ENCODE measurements at regions not wholly inside any gene's neighbourhood (a gene's known extent, or its start where the extent isn't known, plus 50 kb on each side); places are given as distances from the start of the nearest gene placed in this dataset.
"Not testable (repeated sequence)": the region's sequence is repeated elsewhere in the genome, so short reads cannot be mapped to it uniquely, and the experiment has no call there.

DNA sequence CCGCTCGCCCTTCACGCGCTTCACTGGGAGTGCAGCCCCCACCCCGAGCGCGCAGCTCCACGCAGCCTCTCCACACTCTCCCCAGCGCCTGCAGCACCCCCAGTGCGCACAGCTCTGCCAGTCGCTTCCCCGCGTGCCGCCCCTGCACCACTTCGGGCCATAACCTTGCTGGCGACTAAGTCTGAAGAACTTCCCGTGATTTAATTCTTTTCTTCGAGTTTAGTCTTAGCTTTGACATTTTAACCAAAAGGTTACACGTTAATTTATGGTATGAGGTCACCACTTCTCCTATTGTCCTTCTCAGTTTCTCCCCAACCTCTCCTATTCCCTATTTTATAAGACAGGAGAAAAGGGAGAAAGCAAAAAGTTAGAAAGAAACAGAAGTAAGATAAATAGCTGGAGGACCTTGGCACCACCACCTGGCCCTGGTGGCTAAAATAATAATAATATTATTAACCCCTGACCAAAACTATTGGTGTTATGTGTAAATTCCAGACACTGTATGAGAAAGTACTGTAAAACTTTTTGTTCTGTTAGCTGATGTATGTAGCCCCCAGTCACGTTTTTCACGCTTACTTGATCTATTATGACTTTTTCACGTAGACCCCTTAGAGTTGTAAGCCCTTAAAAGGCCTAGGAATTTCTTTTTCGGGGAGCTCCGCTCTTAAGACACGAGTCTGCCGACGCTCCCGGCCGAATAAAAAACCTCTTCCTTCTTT lies 129.2 kb downstream of the KBTBD2 start:
- not testable (repeated sequence) for DNase-seq

DNA sequence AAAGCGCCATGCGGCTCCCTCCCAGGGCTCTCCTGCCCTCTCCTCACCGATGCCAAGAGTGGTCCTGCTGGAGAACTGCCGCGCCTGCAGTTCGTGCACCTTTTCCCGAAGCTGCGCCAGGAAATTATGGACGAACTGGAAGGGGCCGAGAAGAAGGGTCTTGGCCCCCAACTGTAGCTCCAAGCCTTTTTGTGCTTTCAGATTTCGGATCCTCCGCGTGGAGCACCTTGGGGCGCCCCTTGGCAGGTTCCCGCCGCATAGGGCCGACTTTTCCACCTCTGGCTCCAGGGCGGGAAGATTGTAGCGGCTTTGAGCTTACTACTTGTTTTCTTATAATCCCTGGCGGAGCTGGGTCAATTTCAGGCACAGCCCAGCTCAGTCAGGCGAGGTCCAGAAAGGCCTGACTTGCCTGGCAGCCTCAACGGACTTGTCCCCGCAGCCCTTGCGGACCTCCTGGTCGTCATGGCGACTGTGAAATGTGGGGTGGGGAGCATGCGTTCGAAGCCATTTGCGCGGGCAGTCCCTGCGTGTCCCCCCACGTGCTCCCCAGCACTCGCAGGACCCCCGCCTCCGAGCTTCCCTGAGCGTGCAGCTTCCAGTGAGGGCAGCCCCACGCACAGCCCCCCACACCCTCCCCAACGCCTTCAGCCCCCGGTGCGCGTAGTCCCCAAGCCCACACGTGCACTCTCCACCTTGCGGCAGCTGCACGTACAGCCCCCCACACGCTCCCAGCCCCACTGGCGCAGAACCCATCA lies 129.9 kb downstream of the KBTBD2 start:
- no peak for DNase-seq

DNA sequence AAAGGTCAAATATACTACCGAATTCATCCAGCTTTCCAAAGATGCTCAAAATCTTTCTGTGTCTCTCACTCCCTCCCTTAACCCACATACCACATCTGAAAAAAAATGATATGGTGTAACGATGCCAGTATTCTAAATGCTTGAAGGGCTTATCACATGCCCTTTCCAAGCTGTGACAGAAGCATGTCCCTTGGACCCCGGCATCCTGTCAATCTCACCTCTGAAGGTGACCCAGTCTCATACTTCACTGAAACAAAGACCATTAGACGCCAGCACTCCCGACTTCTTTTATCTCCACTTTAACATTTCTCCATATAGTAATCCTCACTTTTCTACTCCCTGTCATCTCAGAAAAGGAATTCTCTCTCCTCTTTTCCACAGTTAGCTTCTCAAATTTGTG lies 130.8 kb downstream of the KBTBD2 start:
- DNase-seq, result not testable (repeated sequence)

DNA sequence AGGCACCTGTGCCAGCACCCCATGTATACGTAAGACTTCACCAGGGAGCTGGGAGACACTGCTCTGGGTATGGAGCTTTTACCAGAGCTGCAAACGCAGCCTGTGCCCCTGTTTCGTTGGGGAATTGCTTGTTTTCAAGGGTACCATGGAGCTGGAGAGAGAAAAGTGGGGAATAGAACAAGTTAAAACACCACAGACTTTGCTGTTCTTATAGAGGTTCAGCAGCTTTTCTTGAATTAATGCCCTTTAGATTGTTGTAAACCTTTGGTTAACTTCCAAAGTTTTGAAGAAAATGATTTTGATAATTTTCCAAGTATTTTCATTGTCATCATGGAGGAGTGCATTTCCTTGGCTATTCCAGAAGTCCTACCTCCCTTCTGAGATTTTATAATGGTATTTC lies 131.7 kb downstream of the KBTBD2 start:
- not testable (repeated sequence) for DNase-seq

DNA sequence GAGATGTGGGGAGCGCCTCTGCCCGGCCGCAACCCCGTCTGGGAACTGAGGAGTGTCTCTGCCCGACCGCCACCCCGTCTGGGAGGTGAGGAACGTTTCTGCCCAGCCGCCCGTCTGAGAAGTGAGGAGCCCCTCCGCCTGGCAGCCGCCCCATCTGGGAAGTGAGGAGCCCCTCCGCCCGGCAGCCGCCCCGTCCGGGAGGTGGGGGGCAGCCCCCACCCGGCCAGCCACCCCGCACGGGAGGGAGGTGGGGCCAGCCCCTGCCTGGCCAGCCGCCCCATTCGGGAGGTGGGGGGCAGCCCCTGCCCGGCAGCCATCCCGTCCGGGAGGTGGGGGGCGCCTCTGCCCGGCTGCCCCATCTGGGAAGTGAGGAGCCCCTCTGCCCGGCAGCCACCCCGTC lies 137.7 kb downstream of the KBTBD2 start:
- not testable (repeated sequence) for DNase-seq

DNA sequence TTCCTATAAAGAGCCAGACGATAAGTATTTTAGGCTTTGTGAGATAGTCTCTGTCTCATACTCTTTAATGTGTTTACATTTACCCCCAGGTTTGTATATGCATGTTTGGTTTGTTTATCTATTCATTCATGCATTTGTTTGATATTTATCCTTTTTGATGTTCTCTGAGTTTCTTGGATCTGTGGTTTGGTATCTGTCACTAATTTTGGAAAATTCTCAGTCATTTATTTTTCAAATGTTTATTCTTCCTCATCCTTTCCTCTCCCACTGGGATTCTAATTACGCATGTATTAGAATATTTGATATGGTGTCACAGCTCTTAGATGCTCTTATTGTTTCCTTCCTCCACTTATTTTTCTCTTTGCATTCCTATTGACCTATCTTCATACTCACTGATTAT lies 143.2 kb downstream of the KBTBD2 start:
- DNase-seq, result not testable (repeated sequence)

DNA sequence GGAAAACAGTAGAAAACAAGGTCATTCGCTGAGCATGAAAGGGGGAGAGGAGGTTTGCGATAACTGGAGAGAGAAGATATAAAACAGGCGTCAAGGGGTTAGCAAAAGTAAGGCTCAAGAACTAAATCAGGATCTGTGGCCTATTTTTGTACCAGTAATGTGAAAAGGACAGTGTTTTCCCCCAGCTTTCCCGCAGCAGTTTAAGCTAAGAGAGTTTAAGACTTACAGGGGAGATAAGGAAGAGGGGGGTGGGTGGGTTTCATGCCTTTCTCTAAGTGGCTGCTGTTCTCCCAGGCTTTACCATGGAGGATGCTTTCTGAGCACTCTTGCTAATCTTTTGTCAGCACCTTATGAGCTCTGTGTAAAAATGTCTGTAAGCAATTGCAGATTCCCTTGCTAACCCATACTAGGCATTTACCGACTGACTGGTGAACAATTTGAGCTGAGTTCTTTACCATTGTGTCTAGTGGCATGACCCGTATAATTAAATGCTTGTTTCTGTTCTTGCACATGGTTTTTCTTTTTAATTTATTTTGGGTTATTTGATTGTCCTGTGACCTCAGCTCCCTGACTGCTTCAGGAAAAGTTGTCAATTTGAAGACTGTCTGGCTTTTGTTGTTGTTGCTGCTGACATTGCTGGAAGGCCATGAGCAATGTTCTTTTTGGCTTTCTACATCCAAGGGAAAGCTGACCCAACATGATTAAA lies 144.0 kb downstream of the KBTBD2 start:
- DNase-seq, result not testable (repeated sequence)

DNA sequence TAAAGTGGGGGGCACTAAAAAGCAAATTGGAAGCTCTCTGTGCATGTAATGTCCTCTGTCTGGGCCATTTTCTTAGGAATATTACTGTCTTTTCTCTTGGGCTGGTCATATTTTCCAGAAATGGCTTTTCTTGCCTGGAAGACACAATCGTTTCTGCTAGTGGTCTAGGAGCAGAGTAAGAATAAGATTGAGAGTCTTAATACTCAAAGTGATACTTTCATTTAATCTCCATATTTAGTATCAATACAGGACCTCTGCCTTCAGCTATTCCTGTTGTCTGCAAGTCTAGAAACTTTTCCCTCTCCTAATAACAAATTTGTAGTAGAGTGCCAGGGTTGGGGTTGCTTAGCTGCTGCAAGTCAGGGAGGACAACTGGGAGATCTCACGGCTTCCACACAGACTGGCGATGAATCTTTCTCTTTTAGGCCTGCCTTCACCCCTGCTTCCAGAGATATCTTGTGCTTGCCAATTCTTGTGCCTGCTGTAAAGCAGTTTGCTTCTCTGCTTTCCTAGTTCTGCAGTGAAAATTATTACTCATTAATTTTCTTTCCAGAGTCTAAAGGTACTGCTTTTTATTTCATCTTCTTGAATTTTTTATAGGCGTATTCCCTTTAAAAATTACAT lies 149.6 kb downstream of the KBTBD2 start:
- DNase-seq, result not testable (repeated sequence)

DNA sequence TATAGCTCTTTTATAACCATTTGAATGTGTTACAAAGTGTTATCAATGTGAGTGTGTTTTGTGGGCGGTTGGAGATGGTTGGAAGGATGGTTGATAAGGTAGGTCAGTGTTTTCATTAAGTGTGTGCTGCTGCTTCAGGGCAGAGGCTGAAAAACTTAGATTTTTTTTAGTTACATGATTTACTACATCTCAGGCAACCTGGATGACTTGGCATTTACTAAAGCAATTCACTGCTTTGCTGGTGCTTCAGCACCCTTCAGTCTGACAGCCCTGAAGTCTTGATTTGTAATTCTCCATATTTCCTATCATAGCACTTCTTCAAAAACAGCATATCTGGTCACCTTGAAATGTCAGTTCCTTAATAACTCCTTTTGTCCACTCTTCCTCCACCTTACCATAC lies 151.8 kb downstream of the KBTBD2 start:
- DNase-seq, result not testable (repeated sequence)

DNA sequence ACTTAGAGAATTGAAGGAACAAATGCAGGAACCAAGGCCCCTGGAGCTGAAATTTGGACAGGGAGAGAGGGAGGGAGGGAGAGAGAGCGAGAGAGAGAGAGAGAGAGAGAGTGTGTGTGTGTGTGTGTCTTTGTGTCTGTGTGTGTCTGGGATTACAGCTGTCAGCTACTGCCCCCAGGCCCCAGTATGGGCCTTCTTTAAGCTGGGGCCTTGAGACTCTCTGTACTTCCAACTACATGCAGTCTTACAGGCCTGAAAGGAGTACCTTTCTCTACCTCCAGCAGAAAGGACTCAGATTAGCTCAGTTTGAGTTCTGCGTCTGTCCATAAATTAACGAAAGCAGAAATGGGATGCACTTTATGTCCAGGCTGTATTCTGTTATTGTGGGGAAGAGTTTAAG lies 153.2 kb downstream of the KBTBD2 start:
- DNase-seq, result not testable (repeated sequence)

DNA sequence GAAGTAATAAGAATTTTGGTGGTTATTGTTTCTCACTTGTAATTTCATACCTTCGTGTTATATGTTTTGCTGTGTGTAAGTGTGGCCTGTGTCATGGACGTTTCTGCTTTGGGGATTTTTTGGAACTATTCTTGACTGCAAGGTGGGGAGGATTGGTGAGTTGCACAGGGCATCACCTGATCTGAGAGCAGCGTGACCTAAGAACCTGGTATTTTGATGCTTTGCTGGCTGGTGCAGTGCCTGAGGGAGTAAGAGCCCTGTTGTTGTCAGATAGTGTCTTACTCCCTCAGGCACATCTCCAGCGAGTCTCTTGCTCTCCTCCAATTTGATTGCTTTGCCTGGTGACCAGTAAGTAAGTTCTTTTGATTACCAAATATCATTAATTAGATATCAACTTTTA lies 158.8 kb downstream of the KBTBD2 start:
- not testable (repeated sequence) for DNase-seq

DNA sequence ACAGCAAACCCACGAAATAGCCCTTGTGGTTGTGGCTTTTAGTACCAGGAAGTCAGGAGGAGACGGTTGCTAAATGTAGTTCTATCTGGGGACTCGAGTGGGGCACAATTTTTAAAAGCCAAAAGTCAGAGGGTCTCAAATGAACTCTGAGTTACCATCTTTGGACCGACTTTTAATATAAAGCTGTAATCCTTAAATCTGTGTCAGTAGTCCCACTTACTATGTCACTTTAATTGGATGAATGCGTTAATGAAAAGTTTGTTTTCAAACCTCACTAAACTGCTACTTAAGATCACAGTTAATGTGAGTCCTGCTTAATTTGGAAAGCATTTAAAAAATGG lies 162.3 kb downstream of the KBTBD2 start:
- not testable (repeated sequence) for DNase-seq

DNA sequence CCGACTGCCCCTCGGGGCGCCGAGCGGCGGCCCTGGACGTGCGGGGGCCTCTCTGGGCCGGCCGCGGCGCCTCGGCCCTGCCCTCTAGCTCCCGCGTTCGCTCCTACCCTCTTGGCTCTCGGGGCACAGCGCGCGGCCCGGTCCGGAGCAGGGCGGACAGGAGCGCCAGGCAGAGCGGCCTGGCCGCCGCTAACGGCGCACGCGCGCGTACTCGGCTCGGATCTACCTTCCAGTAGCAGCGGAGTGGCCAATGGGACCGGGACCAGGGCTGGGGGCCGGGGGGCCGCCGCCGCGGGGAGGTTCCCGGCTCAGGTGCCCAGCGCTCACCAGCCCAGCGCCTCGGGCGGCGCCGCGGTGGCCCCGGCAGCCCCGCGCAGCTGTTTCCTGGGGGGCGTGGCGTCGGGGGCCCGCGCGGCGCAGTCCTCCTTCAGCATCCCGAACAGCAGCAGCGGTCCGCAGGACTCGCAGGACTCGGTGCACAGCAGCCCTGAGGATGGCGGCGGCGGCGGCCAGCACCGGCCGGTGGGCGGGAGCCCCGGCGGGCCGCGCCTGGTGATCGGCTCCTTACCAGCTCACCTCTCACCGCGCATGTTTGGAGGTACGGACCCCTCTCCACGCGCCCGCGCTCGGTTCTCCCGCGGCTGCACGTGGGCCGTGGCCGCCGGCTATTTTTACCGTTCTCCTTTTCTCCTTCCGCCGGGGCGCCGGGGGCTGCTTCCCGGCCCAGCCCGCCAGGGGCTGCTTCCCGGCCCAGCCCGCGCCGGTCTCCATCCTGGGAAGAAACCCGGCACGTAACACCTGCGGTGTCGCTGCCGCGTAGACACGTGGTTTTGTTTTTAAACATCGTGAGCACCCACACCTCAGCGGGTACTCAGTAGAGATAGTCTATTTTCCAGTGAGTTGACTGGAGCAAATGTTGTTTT lies 162.9 kb downstream of the KBTBD2 start:
- DNase-seq, result peak; percentile 14

DNA sequence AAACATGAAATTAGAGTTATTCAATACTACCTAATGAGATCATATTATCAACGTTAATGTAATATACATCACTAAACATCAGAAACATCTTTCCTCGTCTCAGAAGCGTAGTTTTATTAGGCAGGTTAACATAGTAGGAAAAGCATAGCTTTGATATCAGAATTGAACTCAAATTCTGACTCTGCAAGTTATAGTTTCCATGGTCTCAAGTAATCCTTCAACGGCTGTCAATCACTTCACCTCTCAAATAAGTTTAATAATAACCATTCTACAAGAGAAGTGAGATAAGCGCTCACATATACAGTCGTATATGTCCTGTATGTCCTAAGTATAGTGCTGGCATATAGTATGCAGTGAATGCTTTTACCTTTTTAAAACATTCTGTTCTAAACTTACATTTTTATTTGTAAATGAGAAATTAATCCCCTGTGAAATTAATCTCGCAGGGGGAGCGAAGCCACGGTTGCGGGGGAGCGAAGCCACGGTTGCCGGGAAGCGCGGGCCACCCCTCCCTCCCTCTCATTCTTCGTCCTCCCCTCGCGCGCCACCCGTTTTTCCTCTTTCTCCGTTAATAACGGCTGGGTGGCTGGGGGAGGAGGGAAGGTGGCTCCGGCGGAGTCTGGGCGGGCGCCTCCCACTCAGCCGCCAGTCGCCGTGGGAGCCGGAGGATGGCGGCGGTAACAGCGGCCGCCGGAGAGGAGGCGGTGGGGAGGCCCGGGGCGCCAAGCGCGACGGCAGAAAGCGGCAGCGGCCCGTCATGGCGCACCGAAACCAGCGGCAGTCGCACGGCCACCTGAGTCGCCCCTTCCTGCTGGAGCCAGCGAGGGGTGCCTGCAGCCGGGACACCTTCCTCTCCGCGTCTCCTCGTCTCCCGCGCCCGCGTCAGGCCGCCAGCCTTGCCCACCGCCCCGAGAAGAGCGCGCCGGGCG lies 163.8 kb downstream of the KBTBD2 start:
- DNase-seq, result peak; percentile 11

DNA sequence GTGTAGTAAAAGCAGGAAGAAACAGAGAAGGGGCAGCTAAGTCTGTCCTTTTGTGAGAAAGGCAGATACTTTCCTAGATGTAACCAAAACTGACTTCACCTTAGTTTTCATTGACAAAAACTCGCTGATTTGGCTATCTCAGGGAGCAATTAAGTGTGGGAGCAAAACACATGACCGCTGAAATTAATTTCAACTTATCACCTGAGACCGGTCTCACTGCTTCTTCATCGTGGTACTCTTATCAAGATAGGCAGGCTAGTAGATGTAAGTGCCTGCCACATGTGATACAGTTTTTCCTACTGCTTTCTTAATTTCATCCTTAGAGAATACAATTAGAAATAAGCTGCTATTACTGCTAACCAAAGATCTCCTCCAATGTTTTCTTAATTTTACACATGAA lies 168.7 kb downstream of the KBTBD2 start:
- DNase-seq, result not testable (repeated sequence)

DNA sequence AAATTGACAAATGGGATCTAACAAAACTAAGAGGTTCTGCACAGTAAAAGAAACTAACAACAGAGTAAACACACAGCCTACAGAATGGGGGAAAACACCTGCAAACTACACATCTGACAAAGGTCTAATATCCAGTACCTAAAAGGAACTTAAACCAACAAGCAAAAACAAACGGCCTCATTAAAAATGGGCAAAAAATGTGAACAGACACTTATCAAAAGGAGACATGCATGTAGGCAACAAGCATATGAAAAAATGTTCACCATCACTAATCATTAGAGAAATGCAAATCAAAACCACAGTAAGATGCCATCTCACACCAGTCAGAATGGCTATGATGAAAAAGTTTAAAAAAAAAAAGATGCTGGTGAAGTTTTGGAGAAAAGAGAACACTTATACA lies 197.4 kb downstream of the KBTBD2 start:
- DNase-seq, result no peak

DNA sequence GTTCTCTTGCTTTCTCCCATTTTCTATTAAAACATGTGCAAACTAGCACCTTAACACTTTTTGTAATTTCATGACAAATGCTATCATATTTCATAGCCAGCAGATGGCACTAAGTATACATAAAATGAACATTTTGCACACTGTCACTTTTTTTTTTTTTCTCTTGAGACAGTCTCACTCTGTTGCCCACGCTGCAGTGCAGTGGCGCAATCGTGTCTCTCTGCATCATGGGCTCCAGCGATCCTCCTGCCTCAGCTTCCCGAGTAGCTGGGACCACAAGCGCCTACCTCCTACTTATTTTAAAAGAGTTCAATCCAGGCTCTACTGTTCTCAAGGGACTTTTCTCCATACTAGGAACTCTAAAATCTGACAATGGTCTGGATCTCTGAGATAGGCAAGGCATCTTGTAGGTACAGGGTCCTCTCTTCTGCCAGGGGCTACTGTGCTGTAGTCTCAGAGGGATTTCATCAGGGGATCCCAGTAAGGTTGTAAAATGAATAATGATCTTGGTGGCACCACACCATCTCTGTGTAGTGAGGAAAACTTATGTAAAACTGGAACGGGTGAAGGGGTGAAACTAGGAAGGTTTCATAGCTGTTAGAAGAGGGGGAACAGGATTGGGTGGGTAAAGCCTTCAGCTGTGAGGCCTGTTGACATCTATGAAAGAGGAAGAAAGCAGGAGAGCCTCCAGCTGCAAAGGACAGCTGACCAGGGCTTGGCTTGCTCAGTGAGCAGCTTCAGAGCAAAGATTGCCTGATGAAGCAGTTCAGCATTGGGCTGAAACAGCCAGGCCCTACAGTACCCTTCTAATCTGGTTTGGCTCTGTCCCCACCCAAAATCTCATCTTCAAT lies 196.9 kb downstream of the AVL9 start:
- not testable (repeated sequence) for DNase-seq

DNA sequence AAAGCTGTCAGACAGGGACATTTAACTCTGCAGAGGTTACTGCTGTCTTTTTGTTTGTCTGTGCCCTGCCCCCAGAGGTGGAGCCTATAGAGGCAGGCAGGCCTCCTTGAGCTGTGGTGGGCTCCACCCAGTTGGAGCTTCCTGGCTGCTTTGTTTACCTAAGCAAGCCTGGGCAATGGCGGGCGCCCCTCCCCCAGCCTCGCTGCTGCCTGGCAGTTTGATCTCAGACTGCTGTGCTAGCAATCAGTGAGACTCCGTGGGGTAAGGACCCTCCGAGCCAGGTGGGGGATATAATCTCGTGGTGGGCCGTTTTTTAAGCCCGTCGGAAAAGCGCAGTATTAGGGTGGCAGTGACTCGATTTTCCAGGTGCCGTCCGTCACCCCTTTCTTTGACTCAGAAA lies 192.8 kb downstream of the AVL9 start:
- DNase-seq, result not testable (repeated sequence)

DNA sequence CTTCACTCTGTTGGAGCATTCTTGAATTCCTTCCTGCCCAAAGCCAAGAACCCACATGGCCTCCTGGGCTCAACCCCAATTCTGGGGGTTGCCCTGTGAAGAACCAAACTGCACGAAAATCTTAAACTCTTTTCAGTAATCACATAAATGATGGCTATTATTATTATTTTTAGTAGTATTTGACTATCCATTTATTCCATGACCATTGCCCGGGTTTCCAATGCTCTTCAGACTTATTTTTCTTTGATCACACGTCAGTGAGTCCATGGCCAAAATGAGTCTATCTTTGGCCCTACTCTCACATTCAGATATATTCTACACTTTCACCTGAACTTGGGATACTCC lies 185.9 kb downstream of the AVL9 start:
- DNase-seq, result no peak
